OCI-LY7 (cell line): ENCODE measurements at regions not wholly inside any gene's neighbourhood (a gene's known extent, or its start where the extent isn't known, plus 50 kb on each side); places are given as distances from the start of the nearest gene placed in this dataset.

Source experiments
- EZH2phosphoT487 ChIP-seq: fragments of 200-600 bp; sonication (generic); IDR thresholded peaks from 2 replicates; pipeline ENCODE4 v1.6.1; 2018; ENCODE audit warnings: low read depth, borderline replicate concordance, mild to moderate bottlenecking, mixed run types, antibody characterized with exemption, low read length, moderate library complexity, mixed read lengths
- TF ChIP-seq, protein P1 (sequence below): fragments of 200-600 bp; sonication (generic); conservative IDR thresholded peaks from 2 replicates; pipeline ENCODE4 v1.5.1; 2014; ENCODE audit warnings: mild to moderate bottlenecking, antibody characterized with exemption, low read length, moderate library complexity, mixed read lengths

DNA sequence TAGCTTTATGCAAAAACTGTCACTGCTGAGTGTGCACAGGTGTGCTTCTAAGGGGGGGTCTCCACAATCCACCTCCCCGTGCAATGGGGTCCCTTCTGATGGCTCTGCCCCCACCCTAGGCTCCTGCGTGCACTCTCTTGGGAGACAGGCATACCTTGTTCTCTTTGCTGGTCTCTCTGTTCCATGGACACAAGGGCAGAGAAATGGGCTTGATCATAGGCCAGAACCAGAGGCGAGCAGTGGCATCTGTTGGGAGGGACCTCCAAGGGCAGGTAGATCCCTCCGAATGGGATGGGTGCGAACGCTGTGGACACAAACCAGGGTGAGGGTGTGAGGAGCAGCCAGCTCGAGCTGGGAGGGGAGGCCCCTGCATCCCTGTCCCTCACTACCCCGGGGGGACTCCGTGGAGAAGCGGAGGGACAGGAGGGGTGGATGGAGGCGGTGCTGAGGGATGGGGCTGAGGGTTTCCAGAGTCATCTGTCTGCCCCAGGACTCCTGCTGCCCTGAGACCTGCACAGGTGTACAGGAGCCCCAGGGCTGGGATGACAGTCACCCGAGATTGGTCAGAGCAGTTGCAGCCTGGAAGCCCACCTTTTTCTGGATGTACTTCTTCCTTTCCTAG is 175.0 kb downstream of the KLF13 start:
- TF ChIP-seq, protein P1, sequence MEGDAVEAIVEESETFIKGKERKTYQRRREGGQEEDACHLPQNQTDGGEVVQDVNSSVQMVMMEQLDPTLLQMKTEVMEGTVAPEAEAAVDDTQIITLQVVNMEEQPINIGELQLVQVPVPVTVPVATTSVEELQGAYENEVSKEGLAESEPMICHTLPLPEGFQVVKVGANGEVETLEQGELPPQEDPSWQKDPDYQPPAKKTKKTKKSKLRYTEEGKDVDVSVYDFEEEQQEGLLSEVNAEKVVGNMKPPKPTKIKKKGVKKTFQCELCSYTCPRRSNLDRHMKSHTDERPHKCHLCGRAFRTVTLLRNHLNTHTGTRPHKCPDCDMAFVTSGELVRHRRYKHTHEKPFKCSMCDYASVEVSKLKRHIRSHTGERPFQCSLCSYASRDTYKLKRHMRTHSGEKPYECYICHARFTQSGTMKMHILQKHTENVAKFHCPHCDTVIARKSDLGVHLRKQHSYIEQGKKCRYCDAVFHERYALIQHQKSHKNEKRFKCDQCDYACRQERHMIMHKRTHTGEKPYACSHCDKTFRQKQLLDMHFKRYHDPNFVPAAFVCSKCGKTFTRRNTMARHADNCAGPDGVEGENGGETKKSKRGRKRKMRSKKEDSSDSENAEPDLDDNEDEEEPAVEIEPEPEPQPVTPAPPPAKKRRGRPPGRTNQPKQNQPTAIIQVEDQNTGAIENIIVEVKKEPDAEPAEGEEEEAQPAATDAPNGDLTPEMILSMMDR, result no peak
- no peak for TF ChIP-seq EZH2phosphoT487
